Ishikawa (cell line): ENCODE measurements at regions not wholly inside any gene's neighbourhood (a gene's known extent, or its start where the extent isn't known, plus 50 kb on each side); places are given as distances from the start of the nearest gene placed in this dataset.

ENCODE experiments used
- CEBPB ChIP-seq: IDR thresholded peaks from 2 replicates; pipeline ENCODE4 v1.6.1; 2012
- CREB1 ChIP-seq: IDR thresholded peaks from 2 replicates; pipeline ENCODE4 v1.6.1; 2012; ENCODE audit warnings: low read depth
- EP300 ChIP-seq: IDR thresholded peaks from 2 replicates; pipeline ENCODE4 v1.6.1; 2012; ENCODE audit warnings: borderline replicate concordance
- FOXM1 ChIP-seq: IDR thresholded peaks from 2 replicates; pipeline ENCODE4 v1.6.1; 2012; ENCODE audit warnings: low read depth, borderline replicate concordance
- MAX ChIP-seq: IDR thresholded peaks from 2 replicates; pipeline ENCODE4 v1.6.1; 2012
- NFIC ChIP-seq: IDR thresholded peaks from 2 replicates; pipeline ENCODE4 v1.6.1; 2012
- RAD21 ChIP-seq: IDR thresholded peaks from 2 replicates; pipeline ENCODE4 v1.6.1; 2012; ENCODE audit warnings: low read depth
- REST ChIP-seq: IDR thresholded peaks from 2 replicates; pipeline ENCODE4 v1.6.1; 2012; ENCODE audit warnings: low read depth, mild to moderate bottlenecking
- TAF1 ChIP-seq: IDR thresholded peaks from 2 replicates; pipeline ENCODE4 v1.6.1; 2012; ENCODE audit warnings: low read depth, mild to moderate bottlenecking
- TCF12 ChIP-seq: IDR thresholded peaks from 2 replicates; pipeline ENCODE4 v1.6.1; 2012; ENCODE audit warnings: low read depth
- TEAD4 ChIP-seq: IDR thresholded peaks from 2 replicates; pipeline ENCODE4 v1.6.1; 2012
- USF1 ChIP-seq: IDR thresholded peaks from 2 replicates; pipeline ENCODE4 v1.6.1; 2012
- YY1 ChIP-seq: IDR thresholded peaks from 2 replicates; pipeline ENCODE4 v1.6.1; 2012; ENCODE audit warnings: low read depth
- ZBTB7A ChIP-seq: IDR thresholded peaks from 2 replicates; pipeline ENCODE4 v1.6.1; 2012; ENCODE audit warnings: low read depth

GRCh38 chr5:114988096-114988495 lies 181.6 kb downstream of the TRIM36 start:
- TF ChIP-seq TAF1 (no peak), TCF12 (no peak), CEBPB (no peak), EP300 (no peak), REST (no peak), RAD21 (no peak), CREB1 (no peak), YY1 (no peak), NFIC (no peak), FOXM1 (no peak), MAX (no peak), TEAD4 (no peak), ZBTB7A (no peak), USF1 (no peak)
